BLaER1 (cell line): ENCODE measurements at regions not wholly inside any gene's neighbourhood (a gene's known extent, or its start where the extent isn't known, plus 50 kb on each side); places are given as distances from the start of the nearest gene placed in this dataset.
"Not testable (repeated sequence)": the region's sequence is repeated elsewhere in the genome, so short reads cannot be mapped to it uniquely, and the experiment has no call there.

ENCODE experiments used
- H3K27ac ChIP-seq: shearing (Covaris generic); formaldehyde crosslinking; 2 replicates; pipeline ENCODE4 v1.8.1; 2022
- H3K27me3 ChIP-seq: shearing (Covaris generic); formaldehyde crosslinking; 2 replicates; pipeline ENCODE4 v1.8.1; 2022
- H3K36me3 ChIP-seq: shearing (Covaris generic); formaldehyde crosslinking; 2 replicates; pipeline ENCODE4 v1.8.1; 2022
- H3K4me1 ChIP-seq: shearing (Covaris generic); formaldehyde crosslinking; 2 replicates; pipeline ENCODE4 v1.8.1; 2022
- H3K4me2 ChIP-seq: shearing (Covaris generic); formaldehyde crosslinking; 2 replicates; pipeline ENCODE4 v1.8.1; 2022
- H3K4me3 ChIP-seq: shearing (Covaris generic); formaldehyde crosslinking; 2 replicates; pipeline ENCODE4 v1.8.1; 2022
- H3K9ac ChIP-seq: shearing (Covaris generic); formaldehyde crosslinking; 2 replicates; pipeline ENCODE4 v1.8.1; 2022
- H3K9me3 ChIP-seq: shearing (Covaris generic); formaldehyde crosslinking; 2 replicates; pipeline ENCODE4 v1.8.1; 2022
- H4K20me1 ChIP-seq: shearing (Covaris generic); formaldehyde crosslinking; 2 replicates; pipeline ENCODE4 v1.8.1; 2022
- Cebpa-rat ChIP-seq: shearing (Covaris generic); IDR thresholded peaks from 2 replicates; pipeline ENCODE4 v1.8.1; 2022

DNA sequence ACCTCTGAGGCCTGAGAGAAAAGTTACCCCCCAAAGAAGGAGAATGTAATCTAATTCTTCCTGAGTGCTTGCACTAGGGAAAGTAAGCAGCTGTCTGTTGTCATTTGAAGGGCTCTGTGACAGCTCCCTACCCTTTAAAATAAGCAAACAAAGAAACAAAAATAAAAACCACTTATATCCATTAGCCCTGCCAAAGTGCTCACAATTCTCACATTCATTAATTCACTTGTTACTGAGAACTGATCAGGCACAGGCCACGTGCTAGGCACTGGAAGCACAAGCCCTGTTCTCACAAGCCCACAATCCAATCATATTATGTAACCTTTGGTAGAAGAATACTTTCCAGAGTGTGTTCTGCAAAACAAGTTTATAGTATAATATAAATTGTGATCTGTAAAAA lies 199.4 kb downstream of the ZC3H11B start:
- Histone ChIP-seq H3K4me1 (no peaks in the 10 kb centered on the region), H3K9me3 (no peaks in the 10 kb centered on the region), H3K9ac (no peak overlapping the region), H3K27me3 (no peaks in the 10 kb centered on the region), H3K27ac (no peak overlapping the region), H4K20me1 (no peaks in the 10 kb centered on the region), H3K4me2 (no peak overlapping the region), H3K36me3 (no peaks in the 10 kb centered on the region), H3K4me3 (no peak overlapping the region)
- no peak for TF ChIP-seq Cebpa-rat

DNA sequence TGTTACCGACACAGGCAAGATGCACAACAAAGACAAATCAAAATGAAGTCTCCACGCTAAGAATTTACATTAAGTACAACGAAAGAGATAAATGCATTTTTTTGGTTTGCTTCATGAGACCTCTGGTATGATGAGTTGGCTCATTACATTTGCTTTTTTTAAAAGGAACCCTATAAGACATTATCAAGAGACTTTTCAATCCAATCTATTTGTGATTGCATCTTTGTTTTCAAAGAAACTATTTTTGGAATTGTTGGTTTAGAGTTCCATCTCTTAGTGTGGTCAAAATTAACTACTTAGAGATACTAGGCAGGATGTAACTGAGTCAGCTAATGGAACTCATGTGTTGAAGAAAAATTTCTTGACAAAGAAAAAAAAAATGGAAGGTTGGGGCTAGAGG lies 200.1 kb downstream of the ZC3H11B start:
- TF ChIP-seq Cebpa-rat: no peak
- H3K4me1 ChIP-seq: no peaks in the 10 kb centered on the region
- H3K36me3 ChIP-seq: no peaks in the 10 kb centered on the region
- H3K27ac ChIP-seq: no peak overlapping the region
- no peaks in the 10 kb centered on the region for H4K20me1 ChIP-seq
- no peak overlapping the region for H3K4me2 ChIP-seq
- H3K27me3 ChIP-seq: no peaks in the 10 kb centered on the region
- no peaks in the 10 kb centered on the region for H3K9me3 ChIP-seq
- H3K9ac ChIP-seq: no peak overlapping the region
- no peak overlapping the region for H3K4me3 ChIP-seq

DNA sequence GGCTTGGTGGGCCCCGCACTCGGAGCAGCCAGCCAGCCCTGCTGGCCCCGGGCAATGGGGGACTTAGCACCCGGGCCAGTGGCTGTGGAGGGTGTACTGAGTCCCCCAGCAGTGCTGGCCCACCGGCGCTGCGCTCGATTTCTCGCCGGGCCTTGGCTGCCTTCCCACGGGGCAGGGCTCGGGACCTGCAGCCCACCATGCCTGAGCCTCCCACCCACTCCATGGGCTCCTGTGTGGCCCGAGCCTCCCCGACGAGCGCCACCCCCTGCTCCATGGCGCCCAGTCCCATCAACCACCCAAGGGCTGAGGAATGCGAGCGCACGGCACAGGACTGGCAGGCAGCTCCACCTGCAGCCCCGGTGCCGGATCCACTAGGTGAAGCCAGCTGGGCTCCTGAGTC lies 202.2 kb downstream of the ZC3H11B start:
- not testable (repeated sequence) for H4K20me1 ChIP-seq, H3K4me1 ChIP-seq, H3K4me2 ChIP-seq, H3K9me3 ChIP-seq, H3K27ac ChIP-seq, H3K4me3 ChIP-seq, H3K27me3 ChIP-seq, H3K9ac ChIP-seq, H3K36me3 ChIP-seq

DNA sequence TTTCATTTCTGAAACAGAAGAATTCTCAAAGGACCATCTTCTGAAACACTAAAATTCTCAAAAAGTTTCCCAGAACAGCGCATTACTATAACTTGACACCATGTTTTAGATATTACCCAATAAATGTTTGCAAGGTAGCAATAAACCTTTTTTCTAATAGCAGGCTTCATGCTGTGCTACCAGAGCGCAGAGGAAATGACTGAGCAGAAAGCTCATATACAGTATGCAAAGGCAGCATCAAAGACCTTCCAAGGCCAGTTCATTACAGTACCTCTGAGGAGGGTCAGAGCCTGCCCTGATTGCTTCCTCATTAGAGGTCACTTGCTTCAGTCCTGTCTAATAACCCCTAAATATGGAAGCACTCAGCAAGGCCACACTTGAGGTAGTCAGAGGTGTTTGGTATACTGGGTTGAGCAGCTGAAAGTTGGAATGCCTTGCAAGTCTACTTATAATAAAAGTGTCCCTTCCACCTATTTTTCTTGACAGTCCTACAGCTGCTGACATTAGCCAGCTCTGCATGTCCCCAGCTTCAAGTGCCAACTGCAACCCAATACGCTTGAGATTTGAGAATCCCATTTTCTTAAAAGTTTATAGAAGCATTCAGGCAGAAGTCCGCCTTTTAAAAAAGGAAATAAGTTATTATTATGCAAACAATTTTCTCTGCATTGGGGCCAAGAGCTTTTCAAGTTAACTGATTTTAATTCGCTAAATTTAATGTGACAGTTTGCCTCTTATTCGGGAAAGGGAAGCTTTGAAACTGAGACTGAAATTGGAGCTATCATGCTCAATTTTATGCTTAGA lies 207.2 kb downstream of the ZC3H11B start:
- H4K20me1 ChIP-seq: no peaks in the 10 kb centered on the region
- H3K36me3 ChIP-seq: no peaks in the 10 kb centered on the region
- H3K4me2 ChIP-seq: no peak overlapping the region
- H3K4me1 ChIP-seq: no peaks in the 10 kb centered on the region
- H3K27me3 ChIP-seq: no peaks in the 10 kb centered on the region
- no peak for TF ChIP-seq Cebpa-rat
- no peak overlapping the region for H3K9ac ChIP-seq
- H3K4me3 ChIP-seq: no peak overlapping the region
- H3K27ac ChIP-seq: no peak overlapping the region
- no peaks in the 10 kb centered on the region for H3K9me3 ChIP-seq

DNA sequence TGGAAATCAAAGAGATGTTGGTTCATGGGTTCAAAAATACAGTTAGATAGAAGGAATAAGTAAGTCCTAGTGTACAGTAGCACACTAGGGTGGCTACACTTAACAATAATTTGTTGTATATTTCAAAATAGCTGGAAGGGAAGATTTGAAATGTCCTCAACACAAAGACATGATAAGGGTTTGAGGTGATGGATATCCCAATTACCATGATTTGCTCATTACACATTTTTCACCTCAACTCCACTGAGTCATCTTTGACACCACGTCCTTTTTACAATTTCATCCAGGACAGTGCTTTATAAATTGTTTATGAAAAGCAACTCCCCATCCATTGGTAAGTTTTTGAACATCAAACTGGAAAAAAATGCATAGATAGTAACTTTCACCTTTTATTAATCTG lies 208.3 kb downstream of the ZC3H11B start:
- Histone ChIP-seq H3K4me2 (no peak overlapping the region), H3K4me1 (no peaks in the 10 kb centered on the region), H3K36me3 (no peaks in the 10 kb centered on the region), H3K4me3 (no peak overlapping the region), H3K27me3 (no peaks in the 10 kb centered on the region), H3K9ac (no peak overlapping the region), H3K27ac (no peak overlapping the region), H4K20me1 (no peaks in the 10 kb centered on the region), H3K9me3 (no peaks in the 10 kb centered on the region)
- no peak for TF ChIP-seq Cebpa-rat

DNA sequence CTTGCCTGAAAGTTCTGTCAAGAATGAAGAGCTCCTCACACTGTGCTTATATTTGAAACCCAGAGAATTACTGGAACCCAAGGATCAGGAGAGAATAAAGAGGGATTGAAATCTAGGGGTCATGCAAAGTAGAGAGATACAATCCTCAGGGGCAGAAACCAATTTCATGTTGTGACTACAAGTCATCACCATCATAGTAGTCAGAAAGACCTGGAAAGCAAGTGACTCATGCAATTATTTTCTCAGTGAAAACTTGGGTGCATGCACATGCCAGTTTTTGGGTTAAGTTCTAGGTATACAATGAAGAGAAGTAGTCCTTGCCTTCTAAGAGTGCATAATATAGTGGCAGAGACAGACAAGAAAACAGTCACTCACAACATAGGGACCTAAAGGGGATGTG lies 210.0 kb downstream of the ZC3H11B start:
- no peak overlapping the region for H3K27ac ChIP-seq
- no peaks in the 10 kb centered on the region for H3K27me3 ChIP-seq

DNA sequence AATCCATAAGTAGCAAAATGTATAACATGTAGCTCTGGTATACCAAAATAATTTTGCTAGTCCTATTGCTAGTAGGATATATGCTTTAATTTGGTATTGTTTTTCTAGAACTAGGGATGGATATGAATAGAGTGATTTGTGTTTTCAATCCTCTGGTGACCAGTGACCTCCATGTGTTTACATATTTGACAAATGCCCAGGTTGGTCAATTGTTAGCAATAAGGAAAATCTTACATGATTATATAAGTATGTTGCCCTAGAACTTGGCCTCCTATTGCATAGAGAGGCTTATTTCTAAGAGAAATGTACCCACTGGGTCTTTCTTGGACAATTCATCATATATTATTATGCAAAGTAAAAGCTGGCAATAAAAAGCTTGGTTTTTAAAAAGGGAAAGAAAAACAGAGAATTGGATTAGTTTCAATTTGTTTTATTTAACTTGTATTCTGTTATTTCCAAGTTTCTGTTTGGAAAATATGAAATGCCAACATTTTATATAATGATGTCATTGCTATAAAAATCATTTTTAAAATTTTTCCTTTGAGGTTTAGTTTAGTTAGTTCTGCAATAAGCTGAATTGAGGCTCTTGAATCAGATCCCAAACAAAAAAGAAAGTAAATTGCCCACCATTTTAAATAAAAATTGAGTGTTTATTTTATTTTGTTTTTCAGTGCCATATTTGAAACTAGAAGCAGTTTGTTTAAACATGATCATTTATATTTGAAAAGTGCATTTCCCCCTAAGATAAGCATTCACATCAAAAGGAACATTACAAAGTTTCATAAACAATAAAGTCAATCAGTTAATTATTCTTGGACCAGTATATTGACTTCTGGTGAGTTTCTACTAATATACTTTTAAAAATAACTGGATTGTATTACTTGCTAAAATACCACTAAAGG lies 210.9 kb downstream of the ZC3H11B start:
- no peak overlapping the region for H3K9ac ChIP-seq
- H3K27ac ChIP-seq: no peak overlapping the region
- no peaks in the 10 kb centered on the region; the same call in 1 of the 2 replicates for H3K9me3 ChIP-seq
- no peak overlapping the region for H3K4me3 ChIP-seq
- H4K20me1 ChIP-seq: no peaks in the 10 kb centered on the region
- no peaks in the 10 kb centered on the region for H3K4me1 ChIP-seq
- no peak overlapping the region for H3K4me2 ChIP-seq
- no peaks in the 10 kb centered on the region for H3K36me3 ChIP-seq
- TF ChIP-seq Cebpa-rat: no peak
- no peaks in the 10 kb centered on the region for H3K27me3 ChIP-seq

More for the DNA sequence above, 210.0 kb downstream of the ZC3H11B start:
- Histone ChIP-seq H3K9ac (no peak overlapping the region), H3K4me2 (no peak overlapping the region), H3K4me1 (no peaks in the 10 kb centered on the region), H3K4me3 (no peak overlapping the region), H4K20me1 (no peaks in the 10 kb centered on the region), H3K9me3 (no peaks in the 10 kb centered on the region), H3K36me3 (no peaks in the 10 kb centered on the region)
- no peak for TF ChIP-seq Cebpa-rat

DNA sequence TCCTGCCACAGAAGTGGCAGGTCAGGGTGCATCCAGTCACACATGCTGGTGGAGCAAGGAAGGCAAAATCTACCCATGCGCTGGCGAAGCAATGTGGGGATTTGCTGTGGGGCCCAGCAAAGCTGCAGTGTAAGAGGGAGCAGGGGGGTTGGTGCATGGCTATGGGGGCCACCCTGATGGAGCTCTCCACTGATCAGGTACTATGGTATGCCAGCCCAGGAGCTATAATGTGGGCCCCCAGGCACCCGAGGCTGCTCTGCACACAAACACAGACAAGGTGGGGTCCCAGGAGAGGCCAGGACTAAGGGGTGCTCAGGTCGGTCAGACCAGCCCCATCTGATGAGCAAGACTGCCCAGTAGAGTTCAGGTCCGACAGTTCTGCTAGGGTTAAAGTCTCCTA lies 213.5 kb downstream of the ZC3H11B start:
- no peak for TF ChIP-seq Cebpa-rat
- Histone ChIP-seq H3K9ac (no peak overlapping the region), H3K27me3 (no peaks in the 10 kb centered on the region), H3K4me2 (no peak overlapping the region), H3K4me1 (no peaks in the 10 kb centered on the region), H4K20me1 (no peaks in the 10 kb centered on the region), H3K27ac (no peak overlapping the region), H3K9me3 (peaks cover 4% of the 10 kb centered on the region; the same call in 1 of the 2 replicates), H3K4me3 (no peak overlapping the region), H3K36me3 (no peaks in the 10 kb centered on the region)

DNA sequence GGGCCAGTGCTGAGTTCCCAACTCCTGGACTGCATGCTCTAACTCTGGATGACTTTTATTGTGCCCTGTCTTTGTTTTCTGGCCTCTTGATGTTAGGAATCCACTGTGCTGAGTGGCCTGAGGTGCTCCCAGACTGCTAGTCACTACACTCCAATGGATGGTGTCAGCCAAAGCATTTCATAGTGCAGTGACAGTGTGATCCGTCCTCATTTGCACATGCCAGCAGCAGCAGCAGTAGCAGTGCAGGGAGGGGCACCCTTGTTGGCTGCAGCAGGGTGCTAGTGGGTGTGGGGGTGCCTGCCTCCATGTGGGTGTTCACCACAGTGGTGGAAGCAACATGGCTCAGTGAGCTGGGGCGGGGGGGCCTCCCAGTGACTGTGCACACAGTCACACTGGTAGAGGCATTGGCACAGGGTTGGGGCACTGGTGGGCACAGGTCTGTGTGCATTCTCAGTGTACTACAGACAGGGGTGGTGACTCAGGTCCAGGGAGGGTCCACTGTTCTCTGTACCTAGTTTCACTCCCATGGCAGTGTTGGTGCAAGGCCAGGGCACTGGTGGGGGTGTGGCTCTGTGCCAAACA lies 214.0 kb downstream of the ZC3H11B start:
- H3K9me3 ChIP-seq: peaks cover 4% of the 10 kb centered on the region; the same call in 1 of the 2 replicates
- no peaks in the 10 kb centered on the region for H3K27me3 ChIP-seq
- no peak for TF ChIP-seq Cebpa-rat
- no peaks in the 10 kb centered on the region for H3K4me1 ChIP-seq
- no peak overlapping the region for H3K9ac ChIP-seq
- H4K20me1 ChIP-seq: no peaks in the 10 kb centered on the region
- H3K4me3 ChIP-seq: no peak overlapping the region
- H3K27ac ChIP-seq: no peak overlapping the region
- H3K4me2 ChIP-seq: no peak overlapping the region
- H3K36me3 ChIP-seq: no peaks in the 10 kb centered on the region

DNA sequence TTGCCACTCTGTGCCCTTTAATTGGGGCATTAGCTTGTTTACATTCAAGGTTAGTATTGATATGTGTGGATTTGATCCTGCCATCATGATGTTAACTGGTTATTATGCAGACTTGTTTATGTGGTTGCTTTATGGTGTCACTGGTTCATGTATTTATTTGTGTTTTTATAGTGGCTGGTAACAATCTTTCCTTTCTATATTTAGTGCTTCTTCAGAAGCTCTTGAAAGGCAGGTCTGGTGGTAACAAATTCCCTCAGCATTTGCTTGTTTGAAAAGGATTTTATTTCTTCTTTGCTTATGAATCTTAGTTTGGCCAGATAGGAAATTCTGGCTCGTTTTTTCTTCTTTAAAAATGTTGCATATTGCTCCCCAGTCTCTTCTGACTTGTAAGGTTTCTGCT lies 215.4 kb downstream of the ZC3H11B start:
- peaks cover 9% of the 10 kb centered on the region for H3K9me3 ChIP-seq
- H3K27ac ChIP-seq: no peak overlapping the region
- H3K4me1 ChIP-seq: no peaks in the 10 kb centered on the region
- H3K27me3 ChIP-seq: no peaks in the 10 kb centered on the region
- H3K4me3 ChIP-seq: no peak overlapping the region
- H4K20me1 ChIP-seq: no peaks in the 10 kb centered on the region
- TF ChIP-seq Cebpa-rat: no peak
- H3K9ac ChIP-seq: no peak overlapping the region
- H3K4me2 ChIP-seq: no peak overlapping the region
- no peaks in the 10 kb centered on the region for H3K36me3 ChIP-seq
